Lower leg skin (tissue), 3 donors: ENCODE measurements at regions not wholly inside any gene's neighbourhood (a gene's known extent, or its start where the extent isn't known, plus 50 kb on each side); places are given as distances from the start of the nearest gene placed in this dataset.

Source experiments
- CTCF ChIP-seq, 3 donors: fragments of 450-650 bp; IDR thresholded peaks; one replicate each; pipeline ENCODE4 v1.5.1; 2016; ENCODE audit warnings: antibody characterized with exemption in 3 of 3, mild to moderate bottlenecking in 3 of 3, moderate library complexity in 2 of 3
- POLR2A ChIP-seq, 2 donors: fragments of 450-650 bp; IDR thresholded peaks; one replicate each; pipeline ENCODE4 v1.6.1; 2016 to 2017; ENCODE audit warnings: antibody characterized with exemption in 2 of 2, mild to moderate bottlenecking in 1 of 2, moderate library complexity in 1 of 2

- no peak for TF ChIP-seq CTCF (IDR thresholded peaks at IDR 0.05)
- no peak for TF ChIP-seq POLR2A (IDR thresholded peaks at IDR 0.05)
Measured at GRCh38 chr12:126390969-126391566, 1325.8 kb downstream of the AACS start.
